Activated CD4-positive, alpha-beta T cell treated with anti-CD3 and anti-CD28 coated beads, Interleukin-2, amount 50 U/mL, for 4 hours (primary cell): ENCODE measurements at regions not wholly inside any gene's neighbourhood (a gene's known extent, or its start where the extent isn't known, plus 50 kb on each side); places are given as distances from the start of the nearest gene placed in this dataset.
A peak's percentile ranks its signal among the peaks of the same experiment; 100 is the strongest.

Experiments used
- DNase-seq, 2 experiments: peaks; one replicate each; pipeline ENCODE4 v3.0.0-alpha.2; 2020

DNA sequence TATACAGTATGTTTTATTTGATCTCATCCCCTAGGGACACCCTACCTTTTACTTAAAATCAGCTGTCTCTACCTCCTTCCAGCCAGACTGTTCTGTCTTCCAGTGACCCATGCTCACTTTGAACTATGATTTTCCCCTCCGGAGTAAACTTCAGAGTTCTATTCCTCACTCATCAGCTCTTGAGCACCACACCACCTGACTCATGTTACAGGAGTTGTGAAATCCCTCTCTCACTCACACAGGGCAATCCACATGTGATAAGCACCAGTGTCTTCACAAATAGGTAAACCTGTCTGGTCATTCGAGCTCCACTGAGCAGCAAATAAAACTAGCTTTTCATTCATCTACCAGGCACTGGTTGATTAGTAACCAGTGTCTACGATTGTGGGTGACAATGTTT, 177.3 kb upstream of the BMP4 start:
- DNase-seq: no peak

DNA sequence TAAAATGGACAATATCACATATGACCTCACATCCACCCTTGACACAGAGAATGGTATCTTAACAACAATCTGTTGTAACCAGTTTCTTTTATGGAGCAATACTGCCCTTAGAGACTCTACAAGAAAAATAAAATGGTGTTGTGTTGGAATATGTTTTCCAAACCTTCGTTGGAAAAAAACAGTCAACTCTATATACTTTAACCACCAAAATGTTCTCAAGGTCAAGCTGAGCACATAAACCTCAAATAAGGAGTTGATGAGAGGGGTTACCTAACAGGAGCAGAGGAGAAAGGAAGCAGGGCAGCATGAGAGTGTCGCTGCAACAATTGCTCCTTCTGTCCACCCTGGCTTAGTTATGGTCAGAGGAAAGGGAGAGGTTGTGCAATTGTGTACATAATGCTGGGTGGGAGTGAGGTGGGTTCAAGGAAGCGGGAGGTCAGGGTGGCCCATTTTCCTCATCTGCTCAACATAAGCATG, 179.2 kb upstream of the BMP4 start:
- DNase-seq: no peak

DNA sequence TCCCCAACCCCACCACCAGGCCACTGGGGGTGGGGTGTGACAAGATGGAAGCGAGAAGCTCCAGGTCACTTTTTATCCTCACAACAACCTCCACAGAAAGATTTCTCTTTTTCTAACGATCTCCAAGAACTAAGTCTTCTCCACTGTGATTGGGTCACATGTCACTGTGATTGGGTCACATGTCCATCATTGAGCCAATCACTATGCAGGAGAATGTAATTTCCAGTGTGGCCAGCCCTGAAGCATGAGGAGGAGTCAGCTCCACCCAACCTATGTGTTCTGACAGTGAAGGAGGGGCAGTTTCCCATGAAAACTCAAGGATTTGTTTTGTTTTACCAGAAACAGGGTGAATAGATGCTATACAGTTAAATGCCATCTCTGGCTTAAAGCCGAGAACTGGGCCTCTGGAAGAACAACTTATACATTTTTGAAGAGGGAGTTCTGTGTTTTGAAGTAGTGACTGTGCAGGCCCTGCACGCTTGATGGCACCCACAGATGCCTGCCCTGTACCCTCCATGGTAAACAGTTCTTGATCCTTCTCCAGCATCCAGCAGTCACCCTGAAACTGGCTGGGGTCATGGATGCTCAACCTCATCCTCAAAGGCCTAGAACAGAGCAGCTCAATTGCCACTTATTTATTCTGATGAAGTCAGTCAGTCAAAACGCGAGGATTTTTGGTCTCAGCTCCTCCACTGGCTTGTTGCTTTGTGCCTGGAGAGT, 180.4 kb upstream of the BMP4 start:
- no peak for DNase-seq

DNA sequence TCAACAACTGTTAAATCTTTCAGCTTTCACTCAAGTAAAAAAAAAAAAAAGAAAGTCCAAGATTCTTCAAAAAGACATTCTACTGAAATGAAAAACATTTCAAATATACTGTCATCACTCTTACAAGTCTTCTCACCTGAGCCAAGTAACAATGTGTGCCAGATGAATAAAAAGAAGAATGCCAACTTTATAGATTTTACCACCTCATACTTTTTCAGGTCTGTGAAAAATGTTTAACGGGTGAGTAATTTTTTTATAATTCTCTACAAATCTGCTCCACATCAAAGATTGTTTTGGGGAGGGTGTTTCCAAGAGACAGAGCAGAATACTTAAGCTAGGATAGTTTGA, 181.0 kb upstream of the BMP4 start:
- no peak for DNase-seq

DNA sequence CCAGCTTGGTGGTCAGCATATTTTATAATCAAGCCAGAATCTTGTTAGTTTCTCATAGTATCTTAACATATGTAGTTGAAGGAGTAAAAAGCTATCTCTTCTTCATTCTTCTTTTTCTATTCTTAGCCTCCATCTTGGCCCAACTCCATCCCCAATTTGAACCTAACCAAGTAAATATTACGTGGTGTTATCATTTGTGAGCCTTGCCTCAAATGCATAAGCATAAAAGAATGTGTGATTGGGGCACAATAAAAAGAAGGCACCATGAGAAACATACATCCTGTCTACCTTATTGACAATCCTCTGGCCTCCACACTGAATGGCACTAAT, 181.4 kb upstream of the BMP4 start:
- DNase-seq: no peak

DNA sequence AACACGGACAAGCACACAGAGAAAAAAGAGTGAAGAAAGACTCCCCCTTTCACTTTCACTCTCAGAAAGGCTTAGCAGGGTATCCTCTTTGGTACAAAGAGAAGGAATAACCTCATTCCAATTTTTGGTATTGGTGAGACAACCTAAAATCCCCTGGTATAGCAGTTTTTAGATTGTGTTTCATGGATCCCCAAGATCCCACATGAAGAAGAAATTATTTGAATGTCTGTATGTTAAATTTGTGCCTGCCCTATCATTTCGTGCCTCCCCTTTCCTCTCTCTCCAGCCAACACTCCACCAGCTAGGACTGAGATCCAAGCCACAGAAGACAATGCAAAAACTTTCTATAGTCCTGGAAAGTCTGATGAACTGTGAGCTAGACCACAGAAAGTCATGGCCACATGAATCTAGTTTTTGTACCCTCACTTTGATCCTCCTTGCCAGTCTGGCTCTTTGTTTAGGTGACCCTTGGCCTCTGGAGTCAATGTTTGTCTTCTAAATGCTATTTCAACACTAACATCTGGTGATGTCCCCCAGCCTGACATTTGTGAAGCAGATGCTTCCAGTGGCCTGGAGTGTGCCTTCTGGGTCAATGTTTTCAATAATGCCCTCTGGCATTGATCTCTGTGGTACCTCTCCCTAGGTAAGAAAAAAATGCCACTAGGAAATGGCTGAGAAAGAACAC, 181.9 kb upstream of the BMP4 start:
- DNase-seq: no peak

DNA sequence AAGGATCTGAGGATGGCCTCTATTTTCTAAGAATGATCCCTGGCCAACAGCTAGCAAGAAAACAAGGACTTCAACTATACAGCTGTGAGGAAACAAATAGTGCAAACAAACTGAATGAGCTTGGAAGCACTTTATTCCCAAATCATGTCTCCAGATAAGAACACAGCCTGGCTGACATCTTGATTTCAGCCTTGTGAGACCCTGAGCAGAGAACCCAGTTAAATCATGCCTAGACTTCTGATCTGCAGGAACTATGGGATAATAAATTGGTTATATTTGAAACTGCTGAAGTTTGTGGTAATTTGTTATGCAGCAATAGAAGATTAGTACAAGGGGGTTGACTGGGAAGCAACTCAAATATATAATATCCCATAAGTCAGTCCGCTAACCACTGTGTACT, 183.9 kb upstream of the BMP4 start:
- no peak for DNase-seq

DNA sequence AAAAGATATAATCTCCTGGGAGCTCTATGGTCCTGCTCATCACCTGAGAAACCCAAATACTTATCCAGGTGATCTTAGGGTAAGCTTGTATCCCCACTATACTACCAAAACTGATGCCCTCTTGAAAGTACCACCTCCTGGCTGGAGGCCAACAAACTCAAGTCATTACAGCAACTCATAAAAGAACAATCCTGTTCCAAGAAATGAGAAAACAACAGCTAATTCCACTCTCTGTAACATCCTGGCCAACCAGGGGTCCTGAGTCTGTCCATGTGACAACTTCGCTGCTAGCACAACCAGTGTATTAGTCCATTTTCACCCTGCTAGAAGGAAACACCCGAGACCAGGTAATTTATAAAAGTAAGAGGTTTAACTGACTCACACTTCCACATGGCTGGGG, 190.0 kb upstream of the BMP4 start:
- DNase-seq: no peak

DNA sequence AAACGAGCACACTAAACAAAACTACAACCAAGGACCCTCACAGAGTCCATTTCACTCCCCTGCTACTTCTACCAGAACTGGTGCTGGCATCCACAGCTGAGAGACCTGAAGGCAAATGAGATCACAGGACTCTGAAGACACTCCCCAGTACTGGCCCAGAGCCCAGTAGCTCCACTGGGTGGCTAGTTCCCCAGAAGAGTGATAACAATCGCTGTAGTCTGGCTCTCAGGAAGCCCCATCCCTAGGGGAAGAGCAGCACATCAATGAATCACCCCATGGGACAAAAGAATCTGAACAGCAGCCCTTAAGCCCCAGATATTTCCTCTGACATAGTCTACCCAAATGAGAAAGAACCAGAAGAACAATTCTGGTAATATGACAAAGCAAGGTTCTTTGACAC, 190.7 kb upstream of the BMP4 start:
- DNase-seq: no peak

DNA sequence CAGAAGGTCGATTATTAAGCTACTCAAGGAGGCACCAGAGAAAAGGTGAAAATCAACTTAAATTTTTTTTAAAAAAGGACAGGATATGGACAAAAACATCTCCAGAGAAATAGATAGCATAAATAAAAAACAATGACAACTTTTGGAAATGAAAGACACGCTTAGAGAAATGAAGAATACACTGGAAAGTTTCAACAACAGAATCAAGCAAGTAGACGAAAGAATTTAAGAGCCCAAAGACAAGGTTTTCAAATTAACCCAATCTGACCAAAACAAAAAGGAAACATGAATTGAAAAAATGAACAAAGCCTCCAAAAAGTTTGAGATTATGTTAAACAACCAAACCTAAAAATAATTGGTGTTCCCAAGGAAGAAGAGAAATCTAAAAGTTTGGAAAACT, 191.1 kb upstream of the BMP4 start:
- no peak for DNase-seq

DNA sequence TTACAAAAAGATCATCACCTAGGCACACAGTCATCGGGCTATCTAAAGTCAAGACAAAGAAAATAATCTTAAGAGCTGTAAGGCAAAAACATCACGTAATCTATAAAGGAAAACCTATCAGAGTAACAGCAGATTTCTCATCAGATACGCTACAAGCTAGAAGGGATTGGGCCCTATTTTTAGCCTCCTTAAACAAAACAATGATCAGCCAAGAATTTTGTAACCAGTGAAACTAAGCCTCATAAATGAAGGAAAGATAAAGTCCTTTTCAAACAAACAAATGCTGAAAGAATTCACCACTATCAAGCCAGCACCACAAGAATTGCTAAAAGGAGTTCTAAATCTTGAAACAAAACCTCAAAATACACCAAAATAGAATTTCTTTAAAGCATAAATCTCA, 191.6 kb upstream of the BMP4 start:
- DNase-seq: no peak

DNA sequence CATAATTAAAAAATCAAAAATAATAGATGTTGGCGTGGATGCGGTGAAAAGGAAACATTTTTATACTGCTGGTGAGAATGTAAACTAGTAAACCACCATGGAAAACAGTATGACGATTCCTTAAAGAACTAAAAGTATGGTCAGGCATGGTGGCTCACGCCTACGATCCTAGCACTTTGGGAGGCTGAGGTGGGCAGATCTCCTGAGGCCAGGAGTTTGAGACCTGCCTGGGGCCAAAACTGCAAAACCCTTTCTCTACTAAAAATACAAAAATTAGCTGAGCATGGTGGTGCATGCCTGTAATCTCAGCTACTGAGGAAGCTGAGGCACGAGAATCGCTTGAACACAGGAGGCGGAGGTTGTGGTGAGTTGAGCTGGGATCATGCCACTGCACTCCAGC, 195.7 kb upstream of the BMP4 start:
- no peak for DNase-seq

DNA sequence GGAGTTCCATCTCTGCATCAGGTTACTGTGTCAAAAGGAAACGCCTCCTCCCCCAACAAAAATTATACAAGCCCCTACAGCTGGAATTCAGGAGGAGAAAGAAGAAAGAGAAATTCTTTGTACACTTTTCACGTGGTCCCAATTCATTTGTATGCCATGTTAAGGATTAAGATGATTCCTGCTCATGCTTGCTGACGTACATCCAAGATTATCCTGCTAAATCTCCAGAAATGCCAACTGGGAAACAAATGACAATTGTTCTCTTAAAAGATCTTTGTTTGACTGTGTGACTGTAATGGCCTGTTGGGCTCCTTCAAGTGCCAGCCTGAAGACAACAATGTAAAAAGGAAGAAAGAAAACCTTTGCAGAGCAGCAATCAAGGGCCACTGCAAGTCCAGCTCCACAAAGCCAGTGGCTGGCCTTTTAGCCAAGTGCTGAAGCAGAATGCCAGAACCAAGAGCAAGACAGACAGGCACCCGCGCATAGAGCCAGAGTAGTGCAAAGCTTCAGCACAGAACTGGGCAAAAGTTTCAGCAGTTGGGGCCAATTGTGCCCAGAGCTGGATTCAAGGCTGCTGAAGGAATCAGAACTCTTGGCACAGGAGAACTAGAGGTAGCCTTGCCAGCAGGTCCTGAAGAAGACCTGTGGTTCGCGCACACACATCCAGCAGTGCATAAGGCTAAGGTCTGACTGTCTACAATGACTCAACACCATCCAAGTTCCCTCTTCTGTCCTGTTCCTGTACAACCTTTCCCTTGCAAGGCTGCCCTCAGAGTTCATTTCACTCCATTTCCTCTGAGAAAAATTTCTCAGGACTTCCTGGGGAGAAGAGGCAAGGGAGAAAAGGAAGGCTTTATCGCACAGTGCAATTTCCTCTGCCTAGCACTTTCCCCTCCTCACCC, 209.7 kb upstream of the BMP4 start:
- DNase-seq: no peak

DNA sequence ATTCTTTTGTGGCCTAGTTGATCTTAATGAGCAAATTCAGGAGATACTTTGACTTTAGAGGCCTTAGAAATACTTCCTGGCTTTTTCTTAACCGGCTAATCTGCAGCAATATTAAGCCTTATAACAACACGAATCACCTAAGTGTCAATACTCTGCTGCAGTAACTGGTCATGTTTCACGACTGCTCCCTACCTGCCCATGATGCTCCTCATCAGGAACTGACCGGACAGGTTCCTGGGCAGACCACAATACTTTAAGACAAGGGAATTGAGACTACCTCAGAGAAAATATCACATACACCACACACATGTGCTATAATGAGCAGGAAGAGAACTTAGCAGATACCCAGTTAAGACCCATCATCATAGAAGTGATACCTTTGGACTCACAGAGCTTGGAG, 211.9 kb upstream of the BMP4 start:
- DNase-seq: no peak

DNA sequence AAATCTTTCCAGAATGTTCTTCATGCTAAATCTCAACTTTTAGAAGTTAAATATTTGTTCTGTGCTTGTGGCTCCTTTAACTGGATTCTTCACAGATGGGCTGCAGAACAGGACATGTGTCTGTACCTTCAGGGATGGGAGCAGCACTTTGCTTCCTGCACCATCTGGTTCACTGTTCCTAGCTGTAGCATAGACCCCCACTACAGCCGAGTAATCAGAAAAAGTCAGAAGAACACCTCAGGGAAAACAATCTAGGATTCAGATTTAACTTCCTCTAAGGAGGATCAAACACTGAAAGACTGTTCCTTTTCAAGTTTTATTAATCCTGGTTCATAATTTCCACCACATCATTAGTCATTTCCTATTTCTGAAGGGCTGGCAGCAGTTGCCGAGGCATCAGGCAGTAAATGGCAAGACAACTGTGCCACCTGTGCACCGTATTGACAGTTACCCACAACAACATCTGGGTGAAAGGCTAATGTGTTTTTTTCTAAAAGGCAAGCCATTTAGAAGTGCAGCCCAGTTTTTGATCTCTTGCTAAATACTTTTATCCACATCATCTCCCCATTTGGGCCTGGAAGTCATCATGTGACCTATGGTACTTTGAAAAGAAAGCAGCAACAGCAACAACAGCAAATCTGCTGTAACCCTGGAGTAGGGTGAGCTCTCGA, 212.8 kb upstream of the BMP4 start:
- no peak for DNase-seq

DNA sequence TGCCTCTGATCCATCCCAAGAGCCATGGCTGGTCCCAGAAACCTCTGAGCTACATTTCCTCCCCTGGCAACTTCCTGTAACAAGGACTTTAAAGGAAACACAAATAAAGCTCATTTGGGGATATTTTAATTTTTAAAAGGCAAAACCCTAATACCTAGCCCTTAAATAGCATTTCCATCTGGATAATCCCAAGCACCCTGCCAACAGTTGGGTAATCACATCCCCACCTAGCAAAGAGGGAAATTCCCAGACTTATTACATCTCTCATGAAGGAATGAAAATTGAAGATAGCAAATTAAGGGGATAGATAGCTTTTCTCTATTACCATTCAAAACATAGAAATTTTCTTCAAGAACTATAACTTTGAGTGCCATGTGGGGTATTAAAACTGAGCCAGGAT, 213.7 kb upstream of the BMP4 start:
- DNase-seq: no peak

DNA sequence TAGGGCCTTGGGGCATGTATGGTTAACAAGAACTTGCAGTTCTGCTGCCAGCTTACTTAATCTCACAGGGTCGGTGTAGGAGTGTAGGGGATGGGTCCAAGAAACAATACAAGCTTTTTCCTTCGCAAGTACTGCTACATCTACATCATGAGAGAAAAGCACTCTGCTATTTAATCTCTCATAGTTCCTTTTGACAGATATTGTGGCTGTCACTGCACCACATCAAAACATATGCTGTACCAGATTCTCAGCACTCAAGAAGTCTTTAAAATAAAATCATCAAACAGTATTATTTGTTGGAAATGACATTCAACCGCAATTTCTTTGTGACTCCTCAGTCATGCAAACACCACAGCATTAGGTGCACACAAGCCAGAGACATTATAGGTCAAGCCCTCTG, 215.5 kb upstream of the BMP4 start:
- DNase-seq: no peak

DNA sequence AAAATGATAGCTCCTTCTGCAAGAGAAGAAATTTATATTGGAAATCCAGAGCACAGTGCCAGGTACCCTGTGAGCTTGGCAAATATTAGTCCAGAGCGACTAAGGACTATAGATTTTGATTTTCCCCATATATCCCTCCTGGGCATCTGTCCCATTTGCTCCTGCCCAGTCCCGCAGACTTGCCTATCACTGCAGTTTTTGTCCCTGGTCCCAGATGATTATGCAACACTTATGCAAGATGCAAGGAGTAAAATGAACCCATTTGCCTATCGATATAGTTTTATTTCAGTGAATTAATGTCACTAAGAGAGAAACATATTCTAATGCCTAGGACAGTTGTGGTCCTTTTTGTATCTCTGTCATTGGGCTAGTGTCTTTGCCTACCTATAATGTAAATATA, 215.9 kb upstream of the BMP4 start:
- no peak for DNase-seq

DNA sequence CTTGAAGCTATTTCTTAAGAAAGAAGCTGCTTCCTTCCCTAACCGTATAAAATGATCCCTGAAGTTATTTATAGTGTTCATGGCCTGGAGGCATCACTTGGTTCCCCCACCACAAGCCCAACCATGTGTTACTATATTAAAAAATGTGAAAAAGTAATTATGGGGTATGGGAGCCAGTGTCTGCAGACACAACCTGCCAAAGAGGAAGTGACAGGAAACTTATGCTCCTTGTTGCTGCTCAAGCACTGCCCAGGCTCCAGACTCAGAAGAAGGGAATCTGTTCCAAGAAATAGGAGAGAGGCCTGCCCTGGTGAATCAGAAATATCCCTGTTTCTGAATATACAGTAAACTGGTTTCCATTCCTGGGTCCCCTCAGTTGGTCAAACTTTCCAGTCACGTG, 217.2 kb upstream of the BMP4 start:
- no peak for DNase-seq

DNA sequence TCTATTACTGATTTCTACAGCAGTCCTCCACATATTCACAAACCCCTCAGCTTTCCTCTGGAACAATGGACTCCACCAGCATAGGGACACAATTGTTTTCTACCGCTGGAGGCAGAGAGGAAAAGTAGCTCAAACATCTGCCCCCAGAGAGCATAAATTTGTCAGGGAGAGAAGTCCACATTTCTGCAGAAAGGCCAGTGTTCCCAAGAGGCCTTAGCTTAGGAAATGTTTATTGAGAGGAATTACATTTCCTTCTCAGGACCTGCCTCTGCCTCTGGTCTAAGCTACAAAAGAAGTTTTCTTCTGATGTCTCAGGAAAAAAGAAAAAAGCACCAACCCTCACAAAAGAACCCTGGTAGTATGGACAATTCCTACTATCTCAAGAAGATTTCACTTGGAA, 217.8 kb upstream of the BMP4 start:
- DNase-seq: no peak

DNA sequence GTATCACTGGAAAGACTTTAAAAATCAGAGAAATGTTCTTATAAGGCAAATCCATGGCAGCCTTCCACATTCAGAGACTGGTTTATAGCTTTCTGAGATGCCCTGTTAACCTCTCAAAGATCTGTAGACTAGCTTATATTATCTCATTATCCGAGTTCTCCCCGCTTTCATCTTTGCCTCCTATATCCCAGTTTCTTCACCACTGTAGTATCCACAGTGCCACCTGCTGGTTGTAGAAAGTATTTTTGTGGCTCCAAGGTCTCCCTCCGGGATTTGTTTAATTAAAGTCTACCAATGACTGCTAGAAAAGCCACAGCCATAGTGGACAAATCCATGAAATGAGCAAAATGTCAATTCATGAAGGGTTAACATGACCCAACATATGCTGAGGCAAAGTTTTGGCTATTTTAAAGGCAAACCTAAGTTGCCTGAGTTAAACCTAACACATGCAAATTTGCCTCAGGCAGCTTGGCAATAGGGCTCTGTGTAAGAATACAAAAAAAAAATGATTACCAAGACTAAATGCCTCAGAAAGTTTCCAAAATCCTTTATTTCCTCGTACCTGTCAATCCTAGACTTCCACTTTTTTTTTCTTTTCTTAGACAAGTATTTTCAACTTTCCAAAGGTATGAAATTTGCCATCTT, 218.8 kb upstream of the BMP4 start:
- DNase-seq: peak; percentile 8 to 21

DNA sequence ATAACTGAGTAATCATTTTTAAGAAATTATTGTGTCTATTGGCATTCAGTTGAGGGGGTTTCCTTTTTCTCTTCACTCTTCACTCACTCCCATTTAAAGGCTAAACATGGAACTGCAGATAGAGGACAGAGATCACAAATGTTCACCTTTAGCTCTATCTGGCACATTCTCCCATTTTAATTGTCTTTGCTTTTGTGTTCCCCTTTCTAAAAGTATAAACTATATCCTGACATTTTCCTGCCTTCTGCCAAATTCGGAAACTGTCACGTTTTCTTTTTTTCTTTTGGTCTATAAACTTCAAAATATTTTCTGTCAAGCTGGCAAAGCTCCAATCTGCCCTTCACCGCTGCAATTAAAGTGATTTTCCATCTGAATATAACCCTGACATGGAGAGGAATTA, 219.8 kb upstream of the CDKN3 start:
- DNase-seq: no peak
